ENCODE measurements at regions not wholly inside any gene's neighbourhood (a gene's known extent, or its start where the extent isn't known, plus 50 kb on each side); places are given as distances from the start of the nearest gene placed in this dataset.
A peak's percentile ranks its signal among the peaks of the same experiment; 100 is the strongest.
"Not testable (repeated sequence)": the region's sequence is repeated elsewhere in the genome, so short reads cannot be mapped to it uniquely, and the experiment has no call there.

DNA sequence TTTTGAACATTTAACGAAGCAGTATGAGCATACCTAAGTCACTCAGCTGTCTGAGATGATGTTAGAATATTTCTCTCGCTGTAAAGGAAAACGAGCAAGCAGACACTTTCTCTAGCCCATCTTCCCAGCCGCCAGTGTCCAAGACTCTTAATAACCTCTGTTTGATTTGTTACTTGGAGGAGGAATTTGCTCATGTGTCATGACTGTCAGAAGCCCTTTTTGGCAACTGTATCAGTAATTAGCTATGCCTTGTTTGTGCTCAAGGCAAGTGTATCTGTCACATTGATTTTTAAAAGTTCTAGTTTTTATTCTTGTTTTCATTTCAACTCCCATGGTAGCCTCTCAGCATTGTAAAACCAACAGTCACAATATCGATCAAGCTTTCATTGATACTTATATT lies 828.4 kb upstream of the SLC10A2 start:
- H3K27me3 ChIP-seq = no peaks in the 10 kb centered on the region
- TF ChIP-seq POLR2A (IDR thresholded peaks at IDR 0.05) = no peak
- TF ChIP-seq, protein P1, sequence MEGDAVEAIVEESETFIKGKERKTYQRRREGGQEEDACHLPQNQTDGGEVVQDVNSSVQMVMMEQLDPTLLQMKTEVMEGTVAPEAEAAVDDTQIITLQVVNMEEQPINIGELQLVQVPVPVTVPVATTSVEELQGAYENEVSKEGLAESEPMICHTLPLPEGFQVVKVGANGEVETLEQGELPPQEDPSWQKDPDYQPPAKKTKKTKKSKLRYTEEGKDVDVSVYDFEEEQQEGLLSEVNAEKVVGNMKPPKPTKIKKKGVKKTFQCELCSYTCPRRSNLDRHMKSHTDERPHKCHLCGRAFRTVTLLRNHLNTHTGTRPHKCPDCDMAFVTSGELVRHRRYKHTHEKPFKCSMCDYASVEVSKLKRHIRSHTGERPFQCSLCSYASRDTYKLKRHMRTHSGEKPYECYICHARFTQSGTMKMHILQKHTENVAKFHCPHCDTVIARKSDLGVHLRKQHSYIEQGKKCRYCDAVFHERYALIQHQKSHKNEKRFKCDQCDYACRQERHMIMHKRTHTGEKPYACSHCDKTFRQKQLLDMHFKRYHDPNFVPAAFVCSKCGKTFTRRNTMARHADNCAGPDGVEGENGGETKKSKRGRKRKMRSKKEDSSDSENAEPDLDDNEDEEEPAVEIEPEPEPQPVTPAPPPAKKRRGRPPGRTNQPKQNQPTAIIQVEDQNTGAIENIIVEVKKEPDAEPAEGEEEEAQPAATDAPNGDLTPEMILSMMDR (IDR thresholded peaks at IDR 0.05) = no peak
- no peaks in the 10 kb centered on the region for H3K9me3 ChIP-seq
- H3K27ac ChIP-seq = no peak overlapping the region
- DNase-seq = no peak
- H3K36me3 ChIP-seq = no peaks in the 10 kb centered on the region
- no peak overlapping the region for H3K4me3 ChIP-seq
- intact Hi-C loops (cut with DNase I; ENCODE audit: low total_unique reads) = no loop called here
- no peaks in the 10 kb centered on the region for H3K4me1 ChIP-seq

DNA sequence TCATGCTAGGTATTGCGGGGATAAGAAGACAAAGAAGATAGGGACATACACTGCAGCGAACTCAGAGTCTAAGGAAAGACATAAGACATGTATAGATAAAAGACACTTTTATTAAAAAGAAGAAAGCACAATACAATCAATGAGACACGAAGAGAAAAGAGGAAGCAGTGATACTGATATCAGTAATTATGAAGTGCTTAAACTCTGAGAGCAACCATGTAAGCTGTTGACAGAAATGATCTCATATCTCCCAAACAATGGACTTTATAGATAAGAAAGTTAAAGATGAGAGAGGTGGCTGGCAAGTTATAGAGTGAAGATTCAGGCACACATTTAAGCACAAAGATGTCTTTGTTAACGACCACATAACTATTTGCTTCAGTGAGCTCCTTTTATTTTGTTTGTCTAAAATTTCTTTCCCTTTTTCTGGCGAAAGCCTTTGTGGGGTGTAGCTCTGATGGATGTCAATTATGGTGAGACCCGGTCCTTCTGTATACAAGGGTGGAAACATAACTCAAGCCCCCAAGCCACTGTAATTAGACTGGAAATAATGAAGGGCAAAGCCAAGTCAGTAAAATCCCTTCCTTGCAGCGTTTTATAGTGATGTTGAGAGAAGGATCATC lies 818.0 kb upstream of the SLC10A2 start:
- Histone ChIP-seq H3K4me3 (no peak overlapping the region), H3K9me3 (no peaks in the 10 kb centered on the region), H3K27ac (no peak overlapping the region), H3K4me1 (no peaks in the 10 kb centered on the region), H3K27me3 (no peaks in the 10 kb centered on the region), H3K36me3 (no peaks in the 10 kb centered on the region)
- DNase-seq = no peak
- intact Hi-C loops (cut with DNase I; ENCODE audit: low total_unique reads) = no loop called here
- no peak for TF ChIP-seq POLR2A (IDR thresholded peaks at IDR 0.05)
- TF ChIP-seq, protein P1 (IDR thresholded peaks at IDR 0.05) = no peak

DNA sequence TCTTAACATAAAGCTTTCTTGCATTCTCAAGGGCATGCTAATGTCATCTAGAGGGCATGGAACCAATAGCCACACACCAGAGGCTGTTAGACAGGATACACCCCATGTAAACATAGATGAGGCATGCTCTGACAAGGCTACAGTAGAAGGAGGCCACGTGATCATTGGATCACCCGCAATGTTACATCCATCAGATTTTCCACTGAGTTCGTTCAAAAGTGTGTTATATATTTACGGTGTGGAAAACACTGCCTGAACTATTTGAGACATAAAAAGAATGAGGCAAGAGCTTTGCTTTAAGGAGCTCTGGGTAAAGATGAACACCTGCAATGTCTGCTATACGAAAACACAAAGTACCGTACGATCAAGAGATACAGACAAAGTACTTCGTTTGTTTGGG lies 817.5 kb upstream of the SLC10A2 start:
- DNase-seq = no peak
- Histone ChIP-seq H3K4me1 (no peaks in the 10 kb centered on the region), H3K9me3 (no peaks in the 10 kb centered on the region), H3K4me3 (no peak overlapping the region), H3K36me3 (no peaks in the 10 kb centered on the region), H3K27me3 (no peaks in the 10 kb centered on the region), H3K27ac (no peak overlapping the region)
- no peak for TF ChIP-seq POLR2A (IDR thresholded peaks at IDR 0.05)
- TF ChIP-seq, protein P1 (IDR thresholded peaks at IDR 0.05) = no peak
- intact Hi-C loops (cut with DNase I; ENCODE audit: low total_unique reads) = no loop called here

DNA sequence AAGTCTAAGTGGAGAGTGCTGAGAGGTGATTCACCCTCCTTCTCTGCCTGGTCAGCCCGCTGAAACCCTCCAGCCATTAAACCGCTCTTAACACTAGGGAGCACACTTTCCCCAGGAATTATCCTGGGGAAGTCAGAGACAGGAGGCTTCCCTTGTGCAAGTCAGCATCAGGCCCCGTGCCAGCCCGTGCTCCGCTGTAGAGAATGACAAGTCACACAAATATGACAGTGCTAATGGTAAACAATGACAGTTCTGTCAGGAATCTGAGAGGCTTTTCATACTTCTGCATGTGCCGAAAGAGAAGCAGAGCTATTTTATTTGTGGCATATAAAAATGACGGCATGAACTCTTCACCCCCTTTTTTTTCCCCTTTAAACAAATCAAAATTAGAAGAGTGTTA lies 816.9 kb upstream of the SLC10A2 start:
- H3K36me3 ChIP-seq = no peaks in the 10 kb centered on the region
- TF ChIP-seq POLR2A (IDR thresholded peaks at IDR 0.05) = no peak
- TF ChIP-seq, protein P1 (IDR thresholded peaks at IDR 0.05) = peak in 3 of 4 experiments; percentile 39 to 49 (median 40)
- no peaks in the 10 kb centered on the region for H3K4me1 ChIP-seq
- H3K27me3 ChIP-seq = no peaks in the 10 kb centered on the region
- no peak overlapping the region for H3K4me3 ChIP-seq
- H3K27ac ChIP-seq = no peak overlapping the region
- peak; percentile 23 to 49 for DNase-seq
- no peaks in the 10 kb centered on the region for H3K9me3 ChIP-seq
- intact Hi-C loops (cut with DNase I; ENCODE audit: low total_unique reads) = no loop called here

DNA sequence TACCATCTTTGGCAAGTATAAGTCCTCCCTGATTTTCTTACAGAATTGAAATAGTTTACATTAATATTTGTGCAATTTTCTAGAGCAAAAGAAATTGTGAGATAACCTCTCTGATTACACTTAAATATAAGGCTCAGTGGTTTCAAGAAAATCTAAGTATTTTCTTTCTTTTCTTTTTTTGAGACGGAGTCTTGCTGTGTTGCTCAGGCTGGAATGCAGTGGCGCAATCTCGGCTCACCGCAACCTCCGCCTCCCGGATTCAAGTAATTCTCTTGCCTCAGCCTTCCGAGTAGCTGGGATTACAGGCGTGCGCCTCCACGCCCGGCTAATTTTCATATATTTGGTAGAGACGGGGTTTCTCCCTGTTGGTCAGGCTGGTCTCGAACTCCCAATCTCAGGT lies 813.9 kb upstream of the SLC10A2 start:
- H3K36me3 ChIP-seq; H3K27ac ChIP-seq; H3K27me3 ChIP-seq; H3K4me3 ChIP-seq; DNase-seq; H3K4me1 ChIP-seq; intact Hi-C loops (cut with DNase I; ENCODE audit: low total_unique reads); H3K9me3 ChIP-seq: not testable (repeated sequence)
